ENCODE measurements at regions not wholly inside any gene's neighbourhood (a gene's known extent, or its start where the extent isn't known, plus 50 kb on each side); places are given as distances from the start of the nearest gene placed in this dataset.
A peak's percentile ranks its signal among the peaks of the same experiment; 100 is the strongest.
"Not testable (repeated sequence)": the region's sequence is repeated elsewhere in the genome, so short reads cannot be mapped to it uniquely, and the experiment has no call there.

DNA sequence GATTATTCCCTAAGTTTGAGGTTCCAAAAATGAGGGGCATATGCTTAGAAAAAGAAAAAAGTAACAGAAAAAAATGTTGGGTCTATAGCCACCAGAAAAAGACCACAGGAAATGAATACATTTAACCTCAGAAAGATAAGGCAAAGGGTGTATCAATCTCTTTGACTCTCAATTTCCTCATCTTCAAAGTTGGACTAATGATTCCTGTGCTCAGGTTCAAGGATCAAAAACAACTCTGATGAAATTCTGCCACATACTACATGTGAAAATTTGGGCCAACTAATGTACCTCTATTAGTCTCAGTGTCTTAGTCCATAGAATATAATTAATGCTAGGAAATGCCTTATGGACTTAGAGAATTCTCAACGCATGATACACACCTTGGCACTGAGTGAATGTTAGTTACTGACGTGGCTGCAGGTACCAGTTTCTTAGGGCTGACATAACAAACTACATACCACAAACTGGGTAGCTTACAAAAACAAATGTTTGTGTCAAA is 257.7 kb downstream of the ANKRD50 start:
- H3K4me3 Mint-ChIP-seq: no peak overlapping the region
- H3K27ac Mint-ChIP-seq: no peak overlapping the region
- H3K4me1 Mint-ChIP-seq: peaks cover 8% of the 10 kb centered on the region
- TF ChIP-seq, protein P1, sequence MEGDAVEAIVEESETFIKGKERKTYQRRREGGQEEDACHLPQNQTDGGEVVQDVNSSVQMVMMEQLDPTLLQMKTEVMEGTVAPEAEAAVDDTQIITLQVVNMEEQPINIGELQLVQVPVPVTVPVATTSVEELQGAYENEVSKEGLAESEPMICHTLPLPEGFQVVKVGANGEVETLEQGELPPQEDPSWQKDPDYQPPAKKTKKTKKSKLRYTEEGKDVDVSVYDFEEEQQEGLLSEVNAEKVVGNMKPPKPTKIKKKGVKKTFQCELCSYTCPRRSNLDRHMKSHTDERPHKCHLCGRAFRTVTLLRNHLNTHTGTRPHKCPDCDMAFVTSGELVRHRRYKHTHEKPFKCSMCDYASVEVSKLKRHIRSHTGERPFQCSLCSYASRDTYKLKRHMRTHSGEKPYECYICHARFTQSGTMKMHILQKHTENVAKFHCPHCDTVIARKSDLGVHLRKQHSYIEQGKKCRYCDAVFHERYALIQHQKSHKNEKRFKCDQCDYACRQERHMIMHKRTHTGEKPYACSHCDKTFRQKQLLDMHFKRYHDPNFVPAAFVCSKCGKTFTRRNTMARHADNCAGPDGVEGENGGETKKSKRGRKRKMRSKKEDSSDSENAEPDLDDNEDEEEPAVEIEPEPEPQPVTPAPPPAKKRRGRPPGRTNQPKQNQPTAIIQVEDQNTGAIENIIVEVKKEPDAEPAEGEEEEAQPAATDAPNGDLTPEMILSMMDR (IDR thresholded peaks at IDR 0.05; ENCODE audit: unreplicated experiment in 3 of 3): no peak
- H3K36me3 Mint-ChIP-seq (ENCODE audit: low read depth): no peaks in the 10 kb centered on the region
- H3K27me3 Mint-ChIP-seq (ENCODE audit: low read depth): no peaks in the 10 kb centered on the region
- no peaks in the 10 kb centered on the region for H3K9me3 Mint-ChIP-seq

DNA sequence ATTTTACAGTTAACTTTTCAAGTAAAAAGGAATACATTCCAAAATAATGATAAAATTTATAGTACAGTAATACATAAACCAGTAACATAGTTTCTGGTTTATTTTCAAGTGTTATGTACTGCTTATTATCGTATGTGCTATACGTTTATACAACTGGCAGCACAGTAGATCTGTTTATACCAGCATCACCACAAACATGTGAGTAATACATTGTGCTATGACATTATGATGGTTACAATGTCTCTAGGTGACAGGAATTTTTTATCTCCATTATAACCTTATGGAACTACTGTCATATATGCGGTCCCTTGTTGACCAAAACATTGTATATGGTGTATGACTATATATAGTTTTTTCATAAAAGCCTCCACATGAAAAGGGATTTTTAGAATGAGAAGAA is 256.9 kb downstream of the ANKRD50 start:
- Mint-ChIP-seq H3K4me1 (peaks cover 7% of the 10 kb centered on the region), H3K9me3 (peaks cover 1% of the 10 kb centered on the region), H3K27me3 (ENCODE audit: low read depth) (no peaks in the 10 kb centered on the region), H3K4me3 (no peak overlapping the region), H3K36me3 (ENCODE audit: low read depth) (no peaks in the 10 kb centered on the region), H3K27ac (no peak overlapping the region)
- TF ChIP-seq, protein P1 (IDR thresholded peaks at IDR 0.05; ENCODE audit: unreplicated experiment in 3 of 3): no peak

DNA sequence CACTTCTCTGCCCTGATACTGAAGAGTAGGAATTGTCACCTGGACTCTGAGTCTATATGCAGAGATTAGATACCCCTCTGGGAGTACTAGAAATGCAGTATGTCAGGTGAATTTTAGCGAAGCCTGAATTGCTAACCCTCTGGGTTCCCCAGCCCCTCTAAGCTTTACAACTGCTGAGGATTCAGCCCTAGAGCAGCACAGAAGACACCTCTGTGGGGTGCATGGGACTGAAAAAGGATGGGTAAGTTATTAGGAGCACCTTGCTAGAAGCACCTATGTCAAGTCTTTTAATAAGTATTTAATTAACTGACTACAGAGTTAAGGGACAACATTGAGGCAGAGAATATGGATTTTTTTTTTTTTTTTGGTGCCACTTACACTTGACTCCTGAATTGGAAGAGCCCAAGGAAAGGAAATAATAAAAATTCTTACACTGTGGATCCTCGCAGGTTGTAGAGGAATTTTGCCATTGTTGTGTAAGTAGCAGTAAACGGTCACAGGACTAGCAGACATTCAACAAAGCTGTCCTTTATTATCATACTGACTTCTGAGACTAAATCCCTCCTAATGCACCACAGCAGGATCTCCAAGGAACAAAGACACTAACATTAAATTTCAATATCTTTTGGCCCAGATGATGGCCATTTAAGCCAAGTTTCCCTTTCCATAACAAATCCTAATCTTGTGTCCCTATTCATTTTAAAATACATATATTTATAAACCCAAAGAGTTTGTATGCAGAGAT is 253.2 kb downstream of the ANKRD50 start:
- Mint-ChIP-seq H3K4me3 (no peak overlapping the region), H3K27ac (peak overlapping the region in 1 of 3 experiments; percentile 42), H3K4me1 (peaks cover 5% of the 10 kb centered on the region), H3K27me3 (ENCODE audit: low read depth) (no peaks in the 10 kb centered on the region), H3K9me3 (peaks cover 25% of the 10 kb centered on the region), H3K36me3 (ENCODE audit: low read depth) (peaks cover 3% of the 10 kb centered on the region)
- TF ChIP-seq, protein P1 (IDR thresholded peaks at IDR 0.05; ENCODE audit: unreplicated experiment in 3 of 3): no peak

DNA sequence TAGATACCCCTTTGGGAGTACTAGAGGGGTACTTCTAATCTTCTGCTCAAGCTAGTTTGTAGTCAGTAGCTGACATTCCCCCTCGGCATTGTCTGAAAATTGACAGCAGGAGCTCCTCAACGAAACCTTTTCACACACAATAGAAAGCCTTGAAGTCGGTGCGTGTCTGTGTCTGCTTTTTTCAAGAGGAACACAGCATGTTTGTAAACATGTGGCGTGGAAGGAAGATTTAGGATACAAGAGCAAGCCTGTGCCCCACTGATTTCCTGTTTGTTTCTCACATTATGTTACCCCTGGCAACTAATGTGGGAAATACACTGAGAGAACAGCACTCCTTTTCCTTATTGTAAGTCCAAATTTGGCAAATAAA is 252.6 kb downstream of the ANKRD50 start:
- Mint-ChIP-seq H3K4me1 (peaks cover 5% of the 10 kb centered on the region), H3K9me3 (peaks cover 25% of the 10 kb centered on the region), H3K4me3 (no peak overlapping the region), H3K36me3 (ENCODE audit: low read depth) (peaks cover 3% of the 10 kb centered on the region), H3K27ac (peak overlapping the region in 1 of 3 experiments; percentile 42), H3K27me3 (ENCODE audit: low read depth) (no peaks in the 10 kb centered on the region)
- TF ChIP-seq, protein P1 (IDR thresholded peaks at IDR 0.05; ENCODE audit: unreplicated experiment in 3 of 3): no peak

DNA sequence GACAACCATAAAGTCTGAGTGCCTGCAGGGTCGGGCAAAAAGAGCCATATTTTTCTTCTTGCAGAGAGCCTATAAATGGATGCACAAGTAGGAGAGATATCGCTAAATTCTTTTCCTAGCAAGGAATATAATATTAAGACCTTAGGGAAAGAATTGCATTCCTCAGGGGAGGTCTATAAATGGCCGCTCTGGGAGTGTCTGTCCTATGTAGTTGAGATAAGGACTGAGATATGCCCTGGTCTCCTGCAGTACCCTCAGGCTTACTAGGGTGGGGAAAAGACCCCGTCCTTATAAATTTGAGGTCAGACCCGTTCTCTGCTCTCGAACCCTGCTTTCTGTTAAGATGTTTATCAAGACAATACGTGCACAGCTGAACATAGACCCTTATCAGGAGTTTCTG is 250.9 kb downstream of the ANKRD50 start:
- not testable (repeated sequence) for H3K27ac Mint-ChIP-seq; H3K4me1 Mint-ChIP-seq; H3K36me3 Mint-ChIP-seq (ENCODE audit: low read depth); H3K4me3 Mint-ChIP-seq; H3K27me3 Mint-ChIP-seq (ENCODE audit: low read depth)
- peaks cover 25% of the 10 kb centered on the region for H3K9me3 Mint-ChIP-seq

DNA sequence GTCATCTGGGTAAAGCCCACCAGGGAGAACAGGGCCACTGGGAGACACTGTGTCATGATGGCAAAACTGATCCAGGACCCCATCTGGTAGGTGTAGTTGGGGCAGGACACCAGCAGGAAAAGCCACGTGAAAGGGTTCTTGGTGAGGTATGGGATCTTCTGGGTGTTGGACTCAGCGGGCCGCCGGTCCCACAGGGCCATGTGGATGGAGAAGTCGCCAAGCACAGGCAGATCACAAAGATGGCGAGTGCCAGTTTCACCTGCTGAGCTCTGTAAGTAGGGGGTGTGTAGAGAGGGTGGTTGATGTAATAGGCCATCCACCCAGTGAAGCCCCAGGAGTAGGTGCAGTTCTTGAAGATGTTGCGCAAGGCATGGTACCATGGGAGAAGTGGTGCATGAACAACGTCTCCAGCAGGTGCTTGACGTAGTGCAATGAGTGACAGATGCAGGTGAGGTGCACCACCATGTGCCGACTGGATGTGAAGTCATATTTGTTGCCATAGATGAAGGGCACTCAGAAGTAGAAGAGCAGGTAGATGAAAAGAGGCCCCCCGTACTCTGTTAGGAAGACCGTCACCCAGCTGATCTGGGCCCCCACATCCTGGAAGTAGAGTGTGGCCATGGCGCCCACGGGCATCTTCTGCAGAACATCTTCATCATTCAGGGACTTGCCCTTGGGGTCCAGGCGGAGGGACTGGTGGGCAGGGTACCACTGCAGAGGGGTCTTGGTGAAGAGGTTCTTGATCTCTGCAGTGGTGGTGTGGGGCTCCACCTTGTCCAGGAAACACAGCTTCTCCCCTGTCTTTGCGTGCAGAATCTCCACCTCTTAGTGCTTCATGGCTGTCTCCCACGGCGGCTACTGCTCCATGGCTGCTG is 249.3 kb downstream of the ANKRD50 start:
- no peak overlapping the region for H3K4me3 Mint-ChIP-seq
- H3K27me3 Mint-ChIP-seq (ENCODE audit: low read depth): no peaks in the 10 kb centered on the region
- TF ChIP-seq, protein P1 (IDR thresholded peaks at IDR 0.05; ENCODE audit: unreplicated experiment in 3 of 3): no peak
- no peak overlapping the region for H3K27ac Mint-ChIP-seq
- peaks cover 5% of the 10 kb centered on the region for H3K4me1 Mint-ChIP-seq
- peaks cover 25% of the 10 kb centered on the region for H3K9me3 Mint-ChIP-seq
- peaks cover 3% of the 10 kb centered on the region for H3K36me3 Mint-ChIP-seq (ENCODE audit: low read depth)
